MCF 10A (cell line): ENCODE measurements at regions not wholly inside any gene's neighbourhood (a gene's known extent, or its start where the extent isn't known, plus 50 kb on each side); places are given as distances from the start of the nearest gene placed in this dataset.

Experiments used
- BruUV-seq: library from RNA; stranded (reverse); fragments of 400-500 nt; replicated peaks from 2 replicates; lab custom pipeline; 2021; lab: Mats Ljungman, UMichigan
- CTCF ChIA-PET: fragments of 300-600 bp; sonication (Branson Sonifier 250); formaldehyde crosslinking; extraction: SDS; loops from one replicate; lab custom pipeline; 2021; ENCODE audit warnings: antibody characterized with exemption, inconsistent platforms; lab: Yijun Ruan, JAX
- POLR2A ChIA-PET: fragments of 300-600, 350-650 bp; sonication (Branson Sonifier 250); formaldehyde crosslinking; extraction: SDS; loops from one replicate; lab custom pipeline; 2020; ENCODE audit warnings: antibody characterized with exemption, inconsistent platforms; lab: Yijun Ruan, JAX
- DNase-seq: peaks from one replicate; pipeline ENCODE4 v3.0.0-alpha.2; 2018; ENCODE audit not compliant: unreplicated experiment
- H3K27ac Mint-ChIP-seq: one replicate; pipeline ENCODE4 v1.8.0; 2022; ENCODE audit warnings: mild to moderate bottlenecking, low read depth, mixed read lengths; ENCODE audit not compliant: unreplicated experiment
- H3K27me3 Mint-ChIP-seq: one replicate; pipeline ENCODE4 v1.8.0; 2022; ENCODE audit warnings: mixed read lengths; ENCODE audit not compliant: insufficient read depth, unreplicated experiment
- H3K36me3 Mint-ChIP-seq: one replicate; pipeline ENCODE4 v1.8.0; 2022; ENCODE audit warnings: mild to moderate bottlenecking, moderate library complexity, mixed read lengths; ENCODE audit not compliant: insufficient read depth, unreplicated experiment
- H3K4me1 Mint-ChIP-seq: one replicate; pipeline ENCODE4 v1.8.0; 2022; ENCODE audit warnings: mixed read lengths; ENCODE audit not compliant: insufficient read depth, unreplicated experiment
- H3K4me3 Mint-ChIP-seq: one replicate; pipeline ENCODE4 v1.8.0; 2022; ENCODE audit warnings: mild to moderate bottlenecking, moderate library complexity, mixed read lengths; ENCODE audit not compliant: unreplicated experiment
- H3K9me3 Mint-ChIP-seq: one replicate; pipeline ENCODE4 v1.8.0; 2022; ENCODE audit warnings: mixed read lengths; ENCODE audit not compliant: unreplicated experiment
- CTCF ChIP-seq: fragments of 200-600 bp; IDR thresholded peaks from one replicate; pipeline ENCODE4 v1.8.0; 2022; ENCODE audit warnings: antibody characterized with exemption, mild to moderate bottlenecking; ENCODE audit not compliant: unreplicated experiment
- intact Hi-C: fragments of 100-400 bp; cut with micrococcal nuclease; formaldehyde crosslinking; loops from 2 replicates; pipeline ENCODE4 v1.14.1; 2022

GRCh38 chr3:193797566-193797965, 204.6 kb downstream of the OPA1 start:
- Mint-ChIP-seq H3K27ac (no peak overlapping the region), H3K4me3 (no peak overlapping the region), H3K9me3 (no peaks in the 10 kb centered on the region), H3K4me1 (peaks cover 6% of the 10 kb centered on the region), H3K27me3 (peaks cover 28% of the 10 kb centered on the region), H3K36me3 (no peaks in the 10 kb centered on the region)
- intact Hi-C loops = no loop called here
- no TSS peak for BruUV-seq
- ChIA-PET CTCF (no interaction called here), POLR2A (no interaction called here)
- no peak for TF ChIP-seq CTCF
- no peak for DNase-seq

GRCh38 chr3:193798051-193798450, 205.0 kb downstream of the OPA1 start:
- Mint-ChIP-seq H3K36me3 (no peaks in the 10 kb centered on the region), H3K27ac (no peak overlapping the region), H3K4me1 (peaks cover 8% of the 10 kb centered on the region), H3K4me3 (no peak overlapping the region), H3K27me3 (peaks cover 28% of the 10 kb centered on the region), H3K9me3 (no peaks in the 10 kb centered on the region)
- ChIA-PET CTCF (no interaction called here), POLR2A (no interaction called here)
- no TSS peak for BruUV-seq
- no peak for TF ChIP-seq CTCF
- intact Hi-C loops = no loop called here
- no peak for DNase-seq

- CTCF ChIA-PET = interaction anchor here (0.8 to 2.5 kb wide), 2 partner anchors 16 to 19 kb away, joined by 3 to 8 read pairs; no protein-coding TSS in a partner anchor
- no TSS peak for BruUV-seq
- Mint-ChIP-seq H3K4me1 (peaks cover 14% of the 10 kb centered on the region), H3K9me3 (no peaks in the 10 kb centered on the region), H3K4me3 (no peak overlapping the region), H3K27me3 (peaks cover 13% of the 10 kb centered on the region), H3K27ac (no peak overlapping the region), H3K36me3 (peaks cover 5% of the 10 kb centered on the region)
- POLR2A ChIA-PET = interaction anchor here (0.8 to 1.1 kb wide), 3 partner anchors 19 to 335 kb away, joined by 3 to 4 read pairs (median 3); partner anchors contain the start of gene HES1
- DNase-seq = no peak
- intact Hi-C loops = no loop called here
- TF ChIP-seq CTCF = no peak
These were observed 207.4 kb downstream of the OPA1 start for GRCh38 chr3:193800138-193801043.

GRCh38 chr3:193801097-193801496, 208.1 kb downstream of the OPA1 start:
- intact Hi-C loops = no loop called here

More at GRCh38 chr3:193801097-193801496, 208.1 kb downstream of the OPA1 start:
- ChIA-PET POLR2A (interaction anchor here (0.8 to 6.1 kb wide), 3 partner anchors 18 to 73 kb away, joined by 3 to 39 read pairs (median 6); no protein-coding TSS in a partner anchor), CTCF (interaction anchor here (2.5 kb wide), 1 partner anchor 20 kb away, joined by 8 read pairs; no protein-coding TSS in a partner anchor)
- H3K4me3 Mint-ChIP-seq = no peak overlapping the region
- H3K27me3 Mint-ChIP-seq = peaks cover 6% of the 10 kb centered on the region
- peaks cover 16% of the 10 kb centered on the region for H3K4me1 Mint-ChIP-seq
- no peak overlapping the region for H3K27ac Mint-ChIP-seq
- no peaks in the 10 kb centered on the region for H3K9me3 Mint-ChIP-seq
- H3K36me3 Mint-ChIP-seq = peaks cover 5% of the 10 kb centered on the region
- no peak for TF ChIP-seq CTCF
- no TSS peak for BruUV-seq
- no peak for DNase-seq
